ENCODE measurements at regions not wholly inside any gene's neighbourhood (a gene's known extent, or its start where the extent isn't known, plus 50 kb on each side); places are given as distances from the start of the nearest gene placed in this dataset.

DNA sequence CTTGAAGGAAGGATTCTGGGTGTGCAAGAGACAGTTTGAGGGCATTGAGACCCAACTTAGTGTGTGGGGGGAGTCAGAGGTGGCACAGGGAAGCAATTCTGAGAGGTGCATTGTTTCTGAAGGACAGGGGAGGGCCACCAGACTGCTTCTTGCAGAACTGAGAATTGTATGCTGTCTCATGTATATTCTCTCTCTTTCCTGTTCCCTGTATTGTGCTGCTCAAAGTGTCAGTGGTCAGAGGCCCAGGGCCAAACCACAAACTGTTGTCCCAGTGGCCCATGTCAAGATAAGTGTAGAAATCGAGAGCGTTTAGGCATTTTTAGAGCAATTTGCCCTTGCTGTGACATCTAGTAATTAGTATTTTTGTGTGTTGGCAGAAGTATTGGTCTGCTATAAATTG lies 567.1 kb downstream of the EDEM1 start:
- H3K9me1 ChIP-seq (replicated peaks; ENCODE audit: control insufficient read depth, extremely low read depth, insufficient read depth, low read length) = no peaks in the 10 kb centered on the region
- no peak for DNase-seq (ENCODE audit: low read depth, low spot score)
- H4K20me1 ChIP-seq (replicated peaks; ENCODE audit: control insufficient read depth, extremely low read depth, insufficient read depth, low read length) = no peaks in the 10 kb centered on the region
- ChIA-PET POLR2A (no interaction called here), CTCF (no interaction called here)
- no peak for TF ChIP-seq EZH2 (IDR thresholded peaks at IDR 0.05; ENCODE audit: borderline replicate concordance, low read depth, low read length, severe bottlenecking)
- TF ChIP-seq CTCF (IDR thresholded peaks at IDR 0.05; ENCODE audit: extremely low read depth in 1 of 2, insufficient read depth in 1 of 2, low read depth in 1 of 2, low read length in 2 of 2) = no peak
- no peak for TF ChIP-seq JUN (IDR thresholded peaks at IDR 0.05; ENCODE audit: borderline replicate concordance, insufficient read depth, insufficient read length, low read depth)
- no peak for TF ChIP-seq GATA2 (IDR thresholded peaks at IDR 0.05; ENCODE audit: insufficient read depth, insufficient read length, low read depth, low read length)
- TF ChIP-seq FOS (IDR thresholded peaks at IDR 0.05; ENCODE audit: borderline replicate concordance, insufficient read depth, low read length) = no peak
- no peak for TF ChIP-seq MAX (IDR thresholded peaks at IDR 0.05; ENCODE audit: insufficient read depth, insufficient read length)
- TF ChIP-seq POLR2A (IDR thresholded peaks at IDR 0.05; ENCODE audit: low read depth, low read length) = no peak
- no peak for TF ChIP-seq POLR2AphosphoS5 (IDR thresholded peaks at IDR 0.05; ENCODE audit: insufficient read depth, low read depth, low read length)
- TF ChIP-seq MYC (IDR thresholded peaks at IDR 0.05; ENCODE audit: low read depth, low read length) = no peak
- H2AFZ ChIP-seq (ENCODE audit: low read depth, low read length) = no peak overlapping the region
- BruUV-seq (replicated peaks) = no TSS peak
- H3K9me3 ChIP-seq (replicated peaks; ENCODE audit: control insufficient read depth, insufficient read depth, low read length) = peaks cover 9% of the 10 kb centered on the region
- no peak overlapping the region for H3K4me3 ChIP-seq (replicated peaks in 1 of 3; ENCODE audit: insufficient read depth in 1 of 3, low read depth in 1 of 3, low read length in 3 of 3)
- intact Hi-C loops (cut with micrococcal nuclease) (no loop called here), dilution Hi-C loops (cut with MboI; ENCODE audit: extremely low pct_ligation_motif_present, low sequenced_read_pairs) (no loop called here)
- H3K4me1 ChIP-seq (ENCODE audit: control insufficient read depth, extremely low read depth, insufficient read depth, low read length) = no peaks in the 10 kb centered on the region
- H3K27me3 ChIP-seq (ENCODE audit: control insufficient read depth in 2 of 2, insufficient read depth in 2 of 2, low read length in 2 of 2) = no peaks in the 10 kb centered on the region
- FAIRE-seq = no peak
- H3K4me2 ChIP-seq (ENCODE audit: insufficient read depth, low read length) = no peak overlapping the region
- H3K27ac ChIP-seq (ENCODE audit: insufficient read depth, low read depth, low read length) = no peak overlapping the region
- H3K9ac ChIP-seq (replicated peaks; ENCODE audit: extremely low read depth, insufficient read depth, low read length) = no peak overlapping the region
- H3K36me3 ChIP-seq (ENCODE audit: control insufficient read depth in 2 of 2, extremely low read depth in 1 of 2, insufficient read depth in 2 of 2, low read length in 2 of 2) = no peaks in the 10 kb centered on the region
- no peaks in the 10 kb centered on the region for H3K79me2 ChIP-seq (ENCODE audit: control insufficient read depth, insufficient read depth, low read length)

Measured in endothelial cell of umbilical vein (primary cell).